H1 (cell line): ENCODE measurements at regions not wholly inside any gene's neighbourhood (a gene's known extent, or its start where the extent isn't known, plus 50 kb on each side); places are given as distances from the start of the nearest gene placed in this dataset.
A peak's percentile ranks its signal among the peaks of the same experiment; 100 is the strongest.

ENCODE experiments used
- CTCF ChIA-PET: fragments of 300-600 bp; sonication (Branson Sonifier 250); formaldehyde crosslinking; loops from one replicate; lab custom pipeline; 2021; ENCODE audit not compliant: partially characterized antibody; lab: Charles Lee
- POLR2A ChIA-PET: fragments of 300-600 bp; sonication (Branson Sonifier 250); formaldehyde crosslinking; loops from one replicate; lab custom pipeline; 2021; ENCODE audit warnings: inconsistent platforms; ENCODE audit not compliant: partially characterized antibody; lab: Charles Lee
- DNase-seq, 2 experiments: peaks; one replicate each; pipeline versions ENCODE4 v3.0.0 to v3.0.0-alpha.2; 2010 to 2022; ENCODE audit warnings: low spot score in 2 of 2, low read depth in 1 of 2, mixed read lengths in 1 of 2
- FAIRE-seq: peaks from 2 replicates; lab custom pipeline; 2011; peaks lifted over from hg19 to GRCh38; lab: Jason Lieb, UNC
- H2AFZ ChIP-seq: 2 replicates; pipeline ENCODE4 v1.8.1; 2012; ENCODE audit warnings: low read length, inconsistent platforms
- H2AK5ac ChIP-seq: 2 replicates; pipeline ENCODE4 v1.6.1; 2013; ENCODE audit warnings: low read depth, low read length
- H2BK120ac ChIP-seq: replicated peaks from 2 replicates; pipeline ENCODE3; 2013; ENCODE audit warnings: low read depth, low read length, inconsistent platforms
- H2BK12ac ChIP-seq: 2 replicates; pipeline ENCODE4 v1.6.1; 2013; ENCODE audit warnings: low read depth, low read length
- H2BK15ac ChIP-seq: 2 replicates; pipeline ENCODE4 v1.6.1; 2013; ENCODE audit warnings: low read length
- H2BK20ac ChIP-seq: 2 replicates; pipeline ENCODE4 v1.6.1; 2013; ENCODE audit warnings: low read length
- H2BK5ac ChIP-seq: 2 replicates; pipeline ENCODE4 v1.6.1; 2013; ENCODE audit warnings: low read depth, low read length
- H3K14ac ChIP-seq: 2 replicates; pipeline ENCODE4 v1.6.1; 2013; ENCODE audit warnings: inconsistent platforms; ENCODE audit not compliant: insufficient read length
- H3K18ac ChIP-seq: 2 replicates; pipeline ENCODE4 v1.6.1; 2013; ENCODE audit warnings: low read length; ENCODE audit errors: extremely low read depth
- H3K23ac ChIP-seq: 2 replicates; pipeline ENCODE4 v1.6.1; 2013; ENCODE audit warnings: inconsistent platforms; ENCODE audit not compliant: insufficient read length
- H3K23me2 ChIP-seq: 2 replicates; pipeline ENCODE4 v1.6.1; 2013; ENCODE audit warnings: low read depth, low read length
- H3K27ac ChIP-seq: 2 replicates; pipeline ENCODE4 v1.6.1; 2011; ENCODE audit warnings: low read depth, low read length, inconsistent platforms
- H3K27me3 ChIP-seq, 4 experiments: replicated peaks in 1 of 4; 1 replicate in 1 of 4; 2 replicates in 3 of 4; pipeline versions ENCODE4 v1.6.1 to v1.8.1; 2011 to 2013; ENCODE audit warnings: low read length in 3 of 4, mild to moderate bottlenecking in 3 of 4, inconsistent platforms in 2 of 4, mixed read lengths in 2 of 4, moderate library complexity in 1 of 4; ENCODE audit not compliant: control insufficient read depth in 3 of 4, insufficient read depth in 3 of 4; ENCODE audit errors: extremely low read depth in 1 of 4
- H3K36me3 ChIP-seq, 4 experiments: 2 replicates each; pipeline versions ENCODE4 v1.6.1 to v1.8.1; 2011 to 2013; ENCODE audit warnings: mild to moderate bottlenecking in 4 of 4, low read length in 3 of 4, moderate library complexity in 2 of 4, control low read depth in 1 of 4, inconsistent platforms in 1 of 4; ENCODE audit not compliant: insufficient read depth in 4 of 4, control insufficient read depth in 2 of 4
- H3K4ac ChIP-seq: replicated peaks from 2 replicates; pipeline ENCODE3; 2013; ENCODE audit warnings: low read length, low read depth, mixed read lengths, inconsistent platforms; ENCODE audit not compliant: insufficient read length
- H3K4me1 ChIP-seq, 4 experiments: replicated peaks in 1 of 4; 1 replicate in 1 of 4; 2 replicates in 3 of 4; pipeline versions ENCODE4 v1.6.1 to v1.8.1; 2011 to 2013; ENCODE audit warnings: low read length in 3 of 4, inconsistent platforms in 2 of 4, mixed read lengths in 1 of 4; ENCODE audit not compliant: insufficient read depth in 4 of 4, control insufficient read depth in 3 of 4
- H3K4me2 ChIP-seq, 2 experiments: 2 replicates each; pipeline versions ENCODE4 v1.6.1 to v1.8.1; 2011 to 2013; ENCODE audit warnings: low read depth in 2 of 2, low read length in 2 of 2, control low read depth in 1 of 2, inconsistent platforms in 1 of 2, mild to moderate bottlenecking in 1 of 2; ENCODE audit not compliant: insufficient read depth in 1 of 2
- H3K4me3 ChIP-seq, 4 experiments: fragments of 200-600, 300-600 bp in 1 of 4; sonication (generic), shearing (Covaris generic), sonication (Bioruptor Twin) in 1 of 4; 2 replicates each; pipeline versions ENCODE4 v1.5.1 to v1.8.1; 2011 to 2016; ENCODE audit warnings: low read length in 4 of 4, low read depth in 3 of 4, control low read depth in 2 of 4, inconsistent platforms in 2 of 4, mild to moderate bottlenecking in 2 of 4, mixed read lengths in 1 of 4, moderate library complexity in 1 of 4; ENCODE audit not compliant: insufficient read depth in 2 of 4; ENCODE audit errors: extremely low read depth in 1 of 4
- H3K56ac ChIP-seq: replicated peaks from 2 replicates; pipeline ENCODE3; 2013; ENCODE audit warnings: low read depth, mild to moderate bottlenecking, mixed read lengths, low read length, inconsistent platforms; ENCODE audit not compliant: insufficient read length
- H3K79me1 ChIP-seq: 2 replicates; pipeline ENCODE4 v1.6.1; 2013; ENCODE audit warnings: low read depth, low read length, control low read depth
- H3K79me2 ChIP-seq, 2 experiments: 2 replicates each; pipeline versions ENCODE4 v1.6.1 to v1.8.1; 2012 to 2013; ENCODE audit warnings: low read length in 2 of 2, mild to moderate bottlenecking in 2 of 2, inconsistent platforms in 1 of 2; ENCODE audit not compliant: insufficient read depth in 2 of 2, control insufficient read depth in 1 of 2
- H3K9ac ChIP-seq, 4 experiments: replicated peaks in 1 of 4; 1 replicate in 1 of 4; 2 replicates in 3 of 4; pipeline versions ENCODE4 v1.6.1 to v1.8.1; 2011 to 2013; ENCODE audit warnings: low read depth in 3 of 4, low read length in 3 of 4, control low read depth in 2 of 4, mild to moderate bottlenecking in 2 of 4, moderate library complexity in 2 of 4, inconsistent platforms in 1 of 4; ENCODE audit errors: extremely low read depth in 1 of 4
- H3K9me3 ChIP-seq, 2 experiments: 2 replicates each; pipeline versions ENCODE4 v1.6.1 to v1.8.1; 2012 to 2013; ENCODE audit warnings: mild to moderate bottlenecking in 2 of 2, moderate library complexity in 2 of 2, control low read depth in 1 of 2, inconsistent platforms in 1 of 2, low read depth in 1 of 2, low read length in 1 of 2, mixed read lengths in 1 of 2; ENCODE audit not compliant: insufficient read depth in 2 of 2
- H4K20me1 ChIP-seq, 2 experiments: replicated peaks in 1 of 2; 2 replicates each; pipeline versions ENCODE3 to v1.8.1; 2011 to 2013; ENCODE audit warnings: inconsistent platforms in 2 of 2, low read length in 2 of 2, mild to moderate bottlenecking in 1 of 2; ENCODE audit not compliant: insufficient read depth in 2 of 2, control insufficient read depth in 1 of 2
- H4K5ac ChIP-seq: 2 replicates; pipeline ENCODE4 v1.6.1; 2013; ENCODE audit warnings: low read length, low read depth, mixed read lengths, inconsistent platforms; ENCODE audit not compliant: insufficient read length
- H4K8ac ChIP-seq: 2 replicates; pipeline ENCODE4 v1.8.0; 2013; ENCODE audit warnings: mild to moderate bottlenecking, moderate library complexity, low read length, inconsistent platforms; ENCODE audit not compliant: insufficient read depth; ENCODE audit errors: extremely low read depth
- H4K91ac ChIP-seq: replicated peaks from 2 replicates; pipeline ENCODE3; 2013; ENCODE audit warnings: low read length, mixed read lengths, inconsistent platforms; ENCODE audit not compliant: insufficient read length
- CBX5 ChIP-seq: fragments of 300-800, 300-1000 bp; sonication (generic); IDR thresholded peaks from 2 replicates; pipeline ENCODE4 v1.7.1; 2016; ENCODE audit warnings: antibody characterized with exemption, low read length, low read depth
- MAFK ChIP-seq: IDR thresholded peaks from 2 replicates; pipeline ENCODE4 v1.6.1; 2012; ENCODE audit warnings: low read depth, mild to moderate bottlenecking, improper control_type of control experiment, low read length
- TEAD4 ChIP-seq: IDR thresholded peaks from 2 replicates; pipeline ENCODE4 v1.6.1; 2012; ENCODE audit warnings: low read depth, low read length, inconsistent platforms, mixed read lengths
- WGBS, 2 experiments: shearing (Covaris generic) in 1 of 2; methylation state at CpG; one replicate each; pipeline versions ENCODE4 v1.1.6 to v1.1.7; 2013 to 2015; ENCODE audit warnings: low lambda C conversion rate in 2 of 2, mixed read lengths in 2 of 2, inconsistent platforms in 1 of 2, low coverage in 1 of 2, missing lambda C conversion rate in 1 of 2; ENCODE audit not compliant: insufficient replicate concordance in 2 of 2, insufficient coverage in 1 of 2, insufficient read length in 1 of 2; ENCODE audit errors: extremely low coverage in 1 of 2, missing lambda C conversion rate in 1 of 2; 5-methylcytosine and 5-hydroxymethylcytosine counted together

- no peak overlapping the region; the same call in 1 of the 2 replicates for H2AFZ ChIP-seq
- no peak overlapping the region for H3K4ac ChIP-seq
- H2BK120ac ChIP-seq, result no peak overlapping the region
- no peaks in the 10 kb centered on the region for H3K9me3 ChIP-seq
- DNase-seq (no peak), FAIRE-seq (no peak)
- no peak overlapping the region for H3K14ac ChIP-seq
- H2BK20ac ChIP-seq, result no peak overlapping the region
- no peaks in the 10 kb centered on the region for H3K4me1 ChIP-seq
- POLR2A ChIA-PET, result interaction anchor here (0.6 kb wide), 1 partner anchor 1237 kb away, joined by 3 read pairs; no protein-coding TSS in a partner anchor
- H3K56ac ChIP-seq, result no peak overlapping the region
- H3K4me2 ChIP-seq, result no peak overlapping the region
- H4K20me1 ChIP-seq, result no peaks in the 10 kb centered on the region
- no peaks in the 10 kb centered on the region for H3K79me2 ChIP-seq
- H2AK5ac ChIP-seq, result no peak overlapping the region
- H3K18ac ChIP-seq, result no peak overlapping the region
- CTCF ChIA-PET, result interaction anchor here (1.2 kb wide), 1 partner anchor 11 kb away, joined by 4 read pairs; no protein-coding TSS in a partner anchor
- H3K36me3 ChIP-seq, result no peaks in the 10 kb centered on the region
- H3K27ac ChIP-seq, result no peak overlapping the region
- no peaks in the 10 kb centered on the region for H3K23me2 ChIP-seq
- H3K79me1 ChIP-seq, result no peaks in the 10 kb centered on the region
- H3K9ac ChIP-seq, result no peak overlapping the region
- H2BK12ac ChIP-seq, result no peak overlapping the region; the same call in 1 of the 2 replicates
- 85% methylated on average over 2 of the region's 2 CpGs; no CpG with 5 or more reads in 1 of the 2 experiments for WGBS, 2 experiments
- no peak overlapping the region for H4K5ac ChIP-seq
- H3K27me3 ChIP-seq, result no peaks in the 10 kb centered on the region
- no peak overlapping the region for H4K91ac ChIP-seq
- no peak overlapping the region for H3K4me3 ChIP-seq
- TF ChIP-seq MAFK (no peak), CBX5 (no peak), TEAD4 (peak; percentile 76)
- H4K8ac ChIP-seq, result no peak overlapping the region
- H2BK5ac ChIP-seq, result no peak overlapping the region
- no peak overlapping the region for H3K23ac ChIP-seq
- no peak overlapping the region for H2BK15ac ChIP-seq
These were observed 208.1 kb upstream of the HDAC9 start for GRCh38 chr7:18287482-18287881.
